ENCODE measurements at regions not wholly inside any gene's neighbourhood (a gene's known extent, or its start where the extent isn't known, plus 50 kb on each side); places are given as distances from the start of the nearest gene placed in this dataset.

- no peak for TF ChIP-seq CTCF (IDR thresholded peaks at IDR 0.05; ENCODE audit: insufficient read depth, low read length, poor library complexity, severe bottlenecking)
- TF ChIP-seq EZH2phosphoT487 (conservative IDR thresholded peaks at IDR 0.05; ENCODE audit: low read length): no peak
Measured at GRCh38 chr1:239804266-239804665, 287.4 kb upstream of the FMN2 start.
